C4-2B (cell line): ENCODE measurements at regions not wholly inside any gene's neighbourhood (a gene's known extent, or its start where the extent isn't known, plus 50 kb on each side); places are given as distances from the start of the nearest gene placed in this dataset.

Source experiments
- ZFX ChIP-seq: fragments of 450-650 bp; IDR thresholded peaks from 2 replicates; pipeline ENCODE4 v1.6.1; 2017
- TF ChIP-seq, protein P1 (sequence below): fragments of 450-650 bp; conservative IDR thresholded peaks from 2 replicates; pipeline ENCODE4 v1.5.1; 2017; ENCODE audit warnings: mild to moderate bottlenecking

DNA sequence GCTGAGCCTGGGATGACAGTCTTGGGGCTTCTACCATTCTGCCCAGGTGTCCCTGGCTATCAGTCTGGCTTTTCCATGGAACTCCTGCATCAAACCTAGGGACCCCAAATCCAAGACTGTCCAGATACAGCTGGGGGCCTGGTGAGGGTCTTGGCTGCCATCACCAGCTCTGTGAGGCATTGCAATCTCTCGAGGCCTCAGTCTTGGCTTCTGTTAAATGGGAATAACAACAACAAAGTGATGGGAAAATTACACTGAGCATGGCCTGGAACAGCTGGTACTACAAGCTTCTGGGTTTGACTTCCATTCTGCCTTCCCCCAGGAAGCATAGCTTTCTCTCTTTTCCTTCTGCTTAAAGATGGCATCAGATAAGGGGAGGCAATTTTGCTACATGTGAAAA, 50.0 kb upstream of the LCTL start:
- TF ChIP-seq, protein P1, sequence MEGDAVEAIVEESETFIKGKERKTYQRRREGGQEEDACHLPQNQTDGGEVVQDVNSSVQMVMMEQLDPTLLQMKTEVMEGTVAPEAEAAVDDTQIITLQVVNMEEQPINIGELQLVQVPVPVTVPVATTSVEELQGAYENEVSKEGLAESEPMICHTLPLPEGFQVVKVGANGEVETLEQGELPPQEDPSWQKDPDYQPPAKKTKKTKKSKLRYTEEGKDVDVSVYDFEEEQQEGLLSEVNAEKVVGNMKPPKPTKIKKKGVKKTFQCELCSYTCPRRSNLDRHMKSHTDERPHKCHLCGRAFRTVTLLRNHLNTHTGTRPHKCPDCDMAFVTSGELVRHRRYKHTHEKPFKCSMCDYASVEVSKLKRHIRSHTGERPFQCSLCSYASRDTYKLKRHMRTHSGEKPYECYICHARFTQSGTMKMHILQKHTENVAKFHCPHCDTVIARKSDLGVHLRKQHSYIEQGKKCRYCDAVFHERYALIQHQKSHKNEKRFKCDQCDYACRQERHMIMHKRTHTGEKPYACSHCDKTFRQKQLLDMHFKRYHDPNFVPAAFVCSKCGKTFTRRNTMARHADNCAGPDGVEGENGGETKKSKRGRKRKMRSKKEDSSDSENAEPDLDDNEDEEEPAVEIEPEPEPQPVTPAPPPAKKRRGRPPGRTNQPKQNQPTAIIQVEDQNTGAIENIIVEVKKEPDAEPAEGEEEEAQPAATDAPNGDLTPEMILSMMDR, result no peak
- no peak for TF ChIP-seq ZFX
